ENCODE measurements at regions not wholly inside any gene's neighbourhood (a gene's known extent, or its start where the extent isn't known, plus 50 kb on each side); places are given as distances from the start of the nearest gene placed in this dataset.

GRCh38 chr6:26180346-26180745, 93.1 kb downstream of the HFE start:
- TF ChIP-seq JUND (IDR thresholded peaks at IDR 0.05) (no peak), CTCF (IDR thresholded peaks at IDR 0.05; ENCODE audit: low read depth, low read length, missing input control) (no peak), MAX (IDR thresholded peaks at IDR 0.05) (no peak), YY1 (IDR thresholded peaks at IDR 0.05) (no peak)

Measured in liver (tissue), 3 donors.